HepG2 (cell line): ENCODE measurements at regions not wholly inside any gene's neighbourhood (a gene's known extent, or its start where the extent isn't known, plus 50 kb on each side); places are given as distances from the start of the nearest gene placed in this dataset.

Experiments used
- ATF7 ChIP-seq, 2 experiments: fragments of 450-650 bp in 1 of 2; sonication (generic) in 1 of 2; formaldehyde crosslinking in 1 of 2; IDR thresholded peaks; 2 replicates each; pipeline versions ENCODE4 v1.4.0 to v1.6.1; 2016 to 2020; ENCODE audit warnings: antibody characterized with exemption in 1 of 2, mild to moderate bottlenecking in 1 of 2, missing genetic modification reagents in 1 of 2
- HNF1A ChIP-seq, 2 experiments: sonication (generic) in 1 of 2; formaldehyde crosslinking in 1 of 2; IDR thresholded peaks; 2 replicates each; pipeline versions ENCODE4 v1.4.0 to v1.6.1; 2016 to 2020; ENCODE audit warnings: borderline replicate concordance in 1 of 2, low read depth in 1 of 2, mild to moderate bottlenecking in 1 of 2, missing genetic modification reagents in 1 of 2
- SMARCE1 ChIP-seq: fragments of 450-650 bp; IDR thresholded peaks from 2 replicates; pipeline ENCODE4 v1.6.1; 2017; ENCODE audit warnings: borderline replicate concordance
- SP2 ChIP-seq: sonication (generic); formaldehyde crosslinking; IDR thresholded peaks from 2 replicates; pipeline ENCODE4 v1.5.1; 2020; ENCODE audit warnings: mild to moderate bottlenecking, missing genetic modification reagents
- TEAD3 ChIP-seq: optimal IDR thresholded peaks from 2 replicates; pipeline ENCODE3; 2016; ENCODE audit warnings: borderline replicate concordance
- ZBTB4 ChIP-seq: sonication (generic); formaldehyde crosslinking; IDR thresholded peaks from 2 replicates; pipeline ENCODE4 v1.4.0; 2020; ENCODE audit warnings: missing genetic modification reagents, mild to moderate bottlenecking, borderline replicate concordance
- ZGPAT ChIP-seq: IDR thresholded peaks from 2 replicates; pipeline ENCODE4 v1.6.1; 2016; ENCODE audit warnings: mild to moderate bottlenecking
- ZNF142 ChIP-seq: sonication (generic); formaldehyde crosslinking; IDR thresholded peaks from 2 replicates; pipeline ENCODE4 v1.4.0; 2020; ENCODE audit warnings: missing genetic modification reagents
- ZNF205 ChIP-seq: IDR thresholded peaks from 2 replicates; pipeline ENCODE4 v1.6.1; 2018; ENCODE audit warnings: missing biosample characterization, missing genetic modification reagents
- ZNF562 ChIP-seq: sonication (generic); formaldehyde crosslinking; IDR thresholded peaks from 2 replicates; pipeline ENCODE4 v1.8.0; 2022; ENCODE audit warnings: missing genetic modification reagents, borderline replicate concordance
- ZSCAN9 ChIP-seq: IDR thresholded peaks from 2 replicates; pipeline ENCODE4 v1.6.1; 2016; ENCODE audit warnings: borderline replicate concordance

- no peak for TF ChIP-seq ZBTB4 (CRISPR knock-in tag)
- TF ChIP-seq HNF1A (IDR thresholded peaks at IDR 0.05; ENCODE audit: low read depth): peak; percentile 63
- TF ChIP-seq HNF1A (CRISPR knock-in tag; IDR thresholded peaks at IDR 0.05; ENCODE audit: borderline replicate concordance): peak; percentile 66; the same call in 1 of the 2 replicates
- no peak for TF ChIP-seq SMARCE1
- TF ChIP-seq ZNF205 (CRISPR knock-in tag): no peak
- no peak for TF ChIP-seq ZNF142 (CRISPR knock-in tag)
- no peak for TF ChIP-seq SP2 (CRISPR knock-in tag)
- TF ChIP-seq TEAD3: peak; percentile 61
- no peak for TF ChIP-seq ZSCAN9
- peak; percentile 87; the same call in 1 of the 2 replicates for TF ChIP-seq ZGPAT
- TF ChIP-seq ZNF562 (CRISPR knock-in tag): no peak
- TF ChIP-seq ATF7 (IDR thresholded peaks at IDR 0.05): no peak
- TF ChIP-seq ATF7 (CRISPR knock-in tag; IDR thresholded peaks at IDR 0.05): peak; percentile 50; the same call in 1 of the 2 replicates
These were observed 117.1 kb upstream of the COX10 start (continued) for GRCh38 chr17:13952009-13952750.
